ENCODE measurements at regions not wholly inside any gene's neighbourhood (a gene's known extent, or its start where the extent isn't known, plus 50 kb on each side); places are given as distances from the start of the nearest gene placed in this dataset.

DNA sequence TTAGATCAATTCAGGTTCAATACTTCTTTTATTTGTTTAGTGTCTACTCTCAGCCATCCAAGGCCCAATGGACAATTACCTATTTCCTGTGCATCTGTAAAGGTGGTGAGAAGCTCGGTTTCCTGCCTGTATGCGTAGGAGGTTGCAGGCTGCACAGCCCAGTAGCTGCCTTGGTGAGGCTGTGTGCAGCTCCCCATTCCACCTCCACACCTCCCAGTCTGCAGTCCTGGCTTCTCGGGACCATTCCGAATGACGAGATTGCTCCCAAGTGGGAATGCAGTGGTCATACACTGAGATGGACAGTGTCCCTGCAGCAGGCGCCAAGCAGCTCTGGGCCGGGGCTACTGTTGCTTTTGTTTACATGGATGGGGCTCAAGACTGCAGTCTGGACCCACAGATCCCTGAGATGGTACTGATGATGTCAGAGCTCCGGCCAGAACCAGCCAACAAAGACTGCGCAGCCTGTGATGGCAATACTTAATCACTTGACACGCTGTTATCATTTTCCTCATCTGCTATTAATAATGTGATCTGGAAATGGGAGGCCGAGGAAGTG is 206.1 kb upstream of the IRX1 start:
- H3K9me3 ChIP-seq (ENCODE audit: control insufficient read depth, insufficient read depth, low read depth, low read length), result no peaks in the 10 kb centered on the region
- CTCF ChIA-PET, result no interaction called here
- H3K4me3 ChIP-seq (ENCODE audit: low read depth in 2 of 2, low read length in 2 of 2), result no peak overlapping the region
- in situ Hi-C loops (cut with HindIII; ENCODE audit: low pct_unique_long_range_greater_than_20kb, low sequenced_read_pairs) (no loop called here), intact Hi-C loops (cut with micrococcal nuclease; ENCODE audit: unreplicated experiment) (no loop called here)
- no peak overlapping the region for H3K27ac ChIP-seq (ENCODE audit: low read length)
- DNase-seq (ENCODE audit: low read depth, low spot score) (no peak), ATAC-seq (no peak)
- no peaks in the 10 kb centered on the region for H3K27me3 ChIP-seq (ENCODE audit: control insufficient read depth, insufficient read depth, low read length)
- TF ChIP-seq POLR2AphosphoS5 (IDR thresholded peaks at IDR 0.05; ENCODE audit: low read depth, low read length), result no peak
- no peak for TF ChIP-seq SIN3A (IDR thresholded peaks at IDR 0.05; ENCODE audit: borderline replicate concordance, insufficient read depth, low read depth, low read length)
- no peak for TF ChIP-seq TCF7L2 (IDR thresholded peaks at IDR 0.05; ENCODE audit: low read depth, low read length)
- TF ChIP-seq REST (IDR thresholded peaks at IDR 0.05; ENCODE audit: insufficient read depth in 1 of 2, low read depth in 2 of 2, low read length in 1 of 2), result no peak
- TF ChIP-seq, protein P1, sequence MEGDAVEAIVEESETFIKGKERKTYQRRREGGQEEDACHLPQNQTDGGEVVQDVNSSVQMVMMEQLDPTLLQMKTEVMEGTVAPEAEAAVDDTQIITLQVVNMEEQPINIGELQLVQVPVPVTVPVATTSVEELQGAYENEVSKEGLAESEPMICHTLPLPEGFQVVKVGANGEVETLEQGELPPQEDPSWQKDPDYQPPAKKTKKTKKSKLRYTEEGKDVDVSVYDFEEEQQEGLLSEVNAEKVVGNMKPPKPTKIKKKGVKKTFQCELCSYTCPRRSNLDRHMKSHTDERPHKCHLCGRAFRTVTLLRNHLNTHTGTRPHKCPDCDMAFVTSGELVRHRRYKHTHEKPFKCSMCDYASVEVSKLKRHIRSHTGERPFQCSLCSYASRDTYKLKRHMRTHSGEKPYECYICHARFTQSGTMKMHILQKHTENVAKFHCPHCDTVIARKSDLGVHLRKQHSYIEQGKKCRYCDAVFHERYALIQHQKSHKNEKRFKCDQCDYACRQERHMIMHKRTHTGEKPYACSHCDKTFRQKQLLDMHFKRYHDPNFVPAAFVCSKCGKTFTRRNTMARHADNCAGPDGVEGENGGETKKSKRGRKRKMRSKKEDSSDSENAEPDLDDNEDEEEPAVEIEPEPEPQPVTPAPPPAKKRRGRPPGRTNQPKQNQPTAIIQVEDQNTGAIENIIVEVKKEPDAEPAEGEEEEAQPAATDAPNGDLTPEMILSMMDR (IDR thresholded peaks at IDR 0.05), result no peak
- POLR2A ChIA-PET, result no interaction called here
- H3K36me3 ChIP-seq (ENCODE audit: control insufficient read depth, insufficient read depth, low read length), result no peaks in the 10 kb centered on the region
- BruUV-seq (replicated peaks), result no TSS peak
- H3K4me1 ChIP-seq (ENCODE audit: control insufficient read depth, insufficient read depth, low read length), result no peaks in the 10 kb centered on the region

- CTCF ChIA-PET, result no interaction called here
- intact Hi-C loops (cut with micrococcal nuclease; ENCODE audit: unreplicated experiment) (no loop called here), in situ Hi-C loops (cut with HindIII; ENCODE audit: low pct_unique_long_range_greater_than_20kb, low sequenced_read_pairs) (no loop called here)
- DNase-seq (ENCODE audit: low read depth, low spot score) (no peak), ATAC-seq (no peak)
- BruUV-seq (replicated peaks), result no TSS peak
- no peak for TF ChIP-seq REST (IDR thresholded peaks at IDR 0.05; ENCODE audit: insufficient read depth in 1 of 2, low read depth in 2 of 2, low read length in 1 of 2)
- no peak for TF ChIP-seq TCF7L2 (IDR thresholded peaks at IDR 0.05; ENCODE audit: low read depth, low read length)
- no peak for TF ChIP-seq SIN3A (IDR thresholded peaks at IDR 0.05; ENCODE audit: borderline replicate concordance, insufficient read depth, low read depth, low read length)
- TF ChIP-seq POLR2AphosphoS5 (IDR thresholded peaks at IDR 0.05; ENCODE audit: low read depth, low read length), result no peak
- TF ChIP-seq, protein P1 (IDR thresholded peaks at IDR 0.05), result no peak
- no peak overlapping the region for H3K4me3 ChIP-seq (ENCODE audit: low read depth in 2 of 2, low read length in 2 of 2)
- POLR2A ChIA-PET, result no interaction called here
- H3K27ac ChIP-seq (ENCODE audit: low read length), result no peak overlapping the region
- H3K9me3 ChIP-seq (ENCODE audit: control insufficient read depth, insufficient read depth, low read depth, low read length), result no peaks in the 10 kb centered on the region
- no peaks in the 10 kb centered on the region for H3K27me3 ChIP-seq (ENCODE audit: control insufficient read depth, insufficient read depth, low read length)
- no peaks in the 10 kb centered on the region for H3K4me1 ChIP-seq (ENCODE audit: control insufficient read depth, insufficient read depth, low read length)
- H3K36me3 ChIP-seq (ENCODE audit: control insufficient read depth, insufficient read depth, low read length), result no peaks in the 10 kb centered on the region
Measured at GRCh38 chr5:3386637-3387036, 209.0 kb upstream of the IRX1 start.

All from Panc1 (cell line).